HT1080 (cell line): ENCODE measurements at regions not wholly inside any gene's neighbourhood (a gene's known extent, or its start where the extent isn't known, plus 50 kb on each side); places are given as distances from the start of the nearest gene placed in this dataset.
"Not testable (repeated sequence)": the region's sequence is repeated elsewhere in the genome, so short reads cannot be mapped to it uniquely, and the experiment has no call there.

Experiments
- DNase-seq: peaks from one replicate; pipeline ENCODE4 v3.0.0-alpha.2; 2015; ENCODE audit warnings: low read depth

DNA sequence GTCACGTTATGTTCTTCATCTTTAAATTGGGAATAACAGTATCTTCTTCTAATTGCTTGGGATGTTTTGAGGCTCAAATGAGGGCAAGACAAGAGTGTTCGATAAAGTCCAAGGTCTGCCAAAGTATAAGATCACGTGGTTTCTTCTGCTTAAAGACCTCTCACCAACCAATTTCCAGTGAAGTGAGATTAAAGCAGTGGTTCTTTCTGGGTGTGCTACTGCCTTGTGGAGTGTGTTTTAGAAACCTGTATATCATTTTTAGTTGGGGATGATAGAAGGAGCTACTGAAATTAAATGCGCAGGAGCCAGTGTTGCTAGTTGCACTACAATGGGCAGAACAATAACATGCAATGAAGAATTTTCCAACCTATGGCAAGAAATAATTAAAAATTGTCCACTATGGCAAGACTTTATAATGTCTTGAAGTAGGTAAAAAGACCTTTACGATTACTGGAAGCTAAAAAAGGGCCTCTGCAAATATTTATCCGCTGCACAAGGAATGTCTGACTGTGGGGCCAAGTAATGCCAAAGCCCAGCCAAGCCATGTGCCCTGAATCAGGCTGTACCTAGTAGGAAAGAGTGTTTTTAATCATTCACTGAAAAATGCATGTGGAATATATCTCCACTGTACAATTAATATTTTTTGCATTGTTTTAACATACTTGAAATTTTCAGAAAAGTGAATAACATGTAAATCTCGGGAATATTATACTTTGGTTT is 244.5 kb upstream of the REG3G start:
- DNase-seq: no peak

DNA sequence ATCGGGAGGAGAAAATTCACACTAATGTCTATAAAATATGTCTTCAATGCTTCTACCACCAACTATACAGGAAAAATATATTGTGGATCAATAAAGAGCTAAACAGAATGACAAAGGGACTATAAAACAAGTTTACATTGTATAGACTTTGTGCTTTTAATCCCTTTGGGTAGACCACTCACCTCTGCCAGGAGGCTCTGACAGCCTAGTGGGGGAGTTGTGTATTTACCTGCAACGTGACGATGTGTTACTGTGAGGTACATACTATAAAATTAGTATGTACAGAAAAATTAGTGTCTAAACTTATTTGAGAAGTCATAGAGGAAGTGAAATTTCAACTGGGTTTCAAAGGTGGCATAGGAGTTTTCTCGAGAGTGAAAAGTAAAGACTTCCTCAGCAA is 243.3 kb upstream of the REG3G start:
- DNase-seq: no peak

DNA sequence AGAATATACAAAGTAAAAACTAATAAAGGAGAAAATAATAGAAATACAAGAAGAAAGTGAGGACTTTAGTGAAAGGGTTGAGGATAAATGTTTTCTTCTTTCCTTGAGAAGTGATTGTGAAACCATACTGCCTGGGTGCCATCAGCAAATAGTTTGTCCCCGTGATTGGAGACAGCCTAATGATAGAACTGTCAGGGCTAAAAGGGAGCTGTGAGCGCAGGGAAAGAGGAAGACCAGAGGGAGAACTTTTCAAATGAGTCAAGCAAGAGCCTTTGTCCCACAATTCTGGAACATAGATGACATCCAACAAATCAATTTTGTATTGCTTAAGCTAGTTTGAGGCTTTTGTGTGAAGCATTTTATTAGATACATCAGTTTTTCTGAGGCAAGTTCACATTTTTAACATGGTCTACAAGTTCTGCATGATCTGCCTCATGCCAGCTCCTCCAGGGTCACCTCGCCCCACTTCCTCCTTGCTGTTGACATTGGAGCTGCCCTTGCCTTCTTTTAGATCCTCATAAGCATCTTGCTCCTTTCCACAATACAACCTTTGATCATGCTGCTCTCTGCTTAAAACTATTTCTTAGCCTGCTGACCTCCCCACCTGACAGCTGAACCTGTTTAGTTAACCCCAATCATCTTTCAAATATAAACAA is 213.4 kb upstream of the REG3G start:
- DNase-seq: no peak

DNA sequence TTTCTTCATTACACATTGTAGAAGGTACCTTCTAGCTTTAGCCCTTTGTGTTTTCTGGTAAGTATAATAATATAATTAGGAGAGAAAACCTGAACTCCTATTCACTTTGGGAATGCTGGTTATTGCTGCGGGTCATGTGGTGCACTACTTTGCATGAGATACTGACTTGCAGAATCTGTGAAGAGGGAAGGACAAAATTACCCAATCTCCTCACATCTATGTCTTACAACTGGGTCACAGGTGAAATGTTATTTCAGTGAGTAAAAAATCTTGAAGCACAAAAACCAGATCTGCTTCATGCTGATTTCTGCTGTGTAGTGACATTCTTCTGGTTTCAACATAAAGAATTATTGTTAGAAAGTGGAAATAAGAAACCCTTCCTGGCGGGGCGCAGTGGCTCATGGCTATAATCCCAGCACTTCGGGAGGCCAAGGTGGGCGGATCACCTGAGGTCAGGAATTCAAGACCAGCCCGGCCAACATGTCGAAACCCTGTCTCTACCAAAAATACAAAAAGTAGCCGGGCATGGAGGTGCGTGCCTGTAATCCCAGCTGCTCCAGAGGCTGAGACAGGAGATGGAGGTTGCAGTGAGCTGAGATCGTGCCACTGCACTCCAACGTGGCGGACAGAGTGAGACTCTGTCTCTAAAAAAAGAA is 211.0 kb upstream of the REG3G start:
- DNase-seq: no peak

DNA sequence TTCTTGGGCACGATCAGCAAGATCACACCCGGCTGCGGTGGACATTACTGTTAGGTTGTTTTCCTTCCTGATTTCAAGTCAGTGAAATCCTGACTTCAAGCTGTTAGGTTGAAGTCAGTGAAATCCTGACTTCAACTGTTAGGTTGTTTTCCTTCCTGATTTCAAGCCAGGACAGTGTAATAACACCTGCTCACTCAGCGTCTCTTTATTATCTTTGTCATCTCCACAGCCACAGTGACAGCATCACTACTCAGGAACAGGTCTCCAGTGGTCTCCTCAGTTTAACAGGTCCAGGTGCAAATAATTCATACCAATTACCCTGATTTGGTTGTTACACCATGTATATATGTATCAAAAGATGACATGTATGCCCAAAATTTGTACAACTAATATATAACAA is 208.1 kb upstream of the REG3G start:
- no peak for DNase-seq

DNA sequence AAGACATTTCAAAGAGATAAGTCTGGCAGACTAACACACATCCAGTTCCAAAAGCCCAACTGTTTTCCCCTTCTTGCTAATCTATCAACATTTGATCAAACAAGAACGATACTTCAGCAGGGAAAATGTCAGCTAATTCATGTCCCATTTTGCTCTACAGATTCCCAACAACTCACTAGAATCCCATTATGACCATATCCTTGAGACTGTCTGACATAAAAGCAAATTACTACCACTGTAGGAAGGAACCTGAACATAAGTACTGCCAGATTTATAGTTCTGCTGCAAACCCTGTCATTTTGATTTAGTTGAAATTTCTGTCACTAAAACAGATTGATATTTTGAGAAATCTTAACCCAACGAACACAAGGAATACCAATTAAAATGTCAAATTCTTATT is 193.0 kb upstream of the REG3G start:
- no peak for DNase-seq

DNA sequence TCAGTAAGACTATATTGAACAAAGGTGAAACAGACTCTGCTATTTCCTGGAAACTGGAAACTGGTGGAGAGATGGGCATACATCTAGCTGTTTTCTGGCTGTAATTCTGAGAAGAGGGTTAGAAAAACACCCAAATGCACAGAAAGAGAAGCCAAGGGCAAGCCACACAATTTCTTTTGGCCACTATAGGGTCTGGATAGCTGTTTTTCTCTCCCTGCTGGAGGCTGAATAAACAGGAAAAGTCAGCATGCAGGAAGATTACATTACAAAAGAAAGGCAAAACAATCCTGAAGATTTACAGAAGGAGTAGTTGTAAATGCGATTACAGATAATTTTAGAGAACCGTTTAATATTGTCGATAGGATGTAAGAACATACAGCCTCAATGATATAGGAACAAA is 186.2 kb upstream of the REG3G start:
- DNase-seq: no peak

DNA sequence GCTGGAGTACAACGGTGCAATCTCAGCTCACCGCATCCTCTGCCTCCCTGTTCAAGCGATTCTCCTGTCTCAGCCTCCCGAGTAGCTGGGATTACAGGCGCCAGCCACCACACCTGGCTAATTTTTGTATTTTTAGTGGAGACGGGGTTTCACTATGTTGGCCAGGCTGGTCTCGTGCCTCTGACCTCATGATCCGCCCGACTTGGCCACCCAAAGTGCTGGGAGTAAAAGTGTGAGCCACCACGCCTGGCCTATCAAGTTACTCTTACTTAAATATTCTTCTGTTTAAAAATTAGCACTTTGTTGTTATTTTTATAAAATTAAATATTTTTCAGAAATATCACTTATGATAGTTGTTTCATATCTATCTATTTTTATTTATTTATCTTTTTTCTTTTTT is 185.2 kb upstream of the REG3G start:
- not testable (repeated sequence) for DNase-seq

DNA sequence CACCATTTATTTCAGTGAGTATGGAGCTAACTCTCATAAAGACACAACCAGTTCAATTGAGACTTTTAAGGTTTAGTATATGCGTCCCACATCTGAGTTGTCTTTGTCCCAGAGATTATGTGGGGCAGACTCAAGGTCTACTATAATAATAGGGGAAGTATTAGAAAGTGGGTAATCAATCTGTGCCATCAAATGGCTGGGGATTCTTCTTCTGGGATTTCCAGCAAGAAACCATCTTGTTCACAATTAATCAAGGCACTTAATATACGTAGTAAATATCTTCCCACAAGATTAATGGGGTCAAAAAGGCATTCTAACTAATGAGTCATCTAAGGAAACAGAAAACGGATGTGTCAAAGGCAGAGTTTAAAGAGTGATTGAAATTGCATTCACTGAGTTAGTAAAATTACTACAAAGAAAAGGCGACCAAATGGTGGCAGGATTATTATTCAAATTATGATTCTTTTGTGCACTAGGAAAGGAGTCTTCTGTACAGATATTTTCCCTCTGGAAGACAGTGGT is 179.8 kb upstream of the REG3G start:
- no peak for DNase-seq

DNA sequence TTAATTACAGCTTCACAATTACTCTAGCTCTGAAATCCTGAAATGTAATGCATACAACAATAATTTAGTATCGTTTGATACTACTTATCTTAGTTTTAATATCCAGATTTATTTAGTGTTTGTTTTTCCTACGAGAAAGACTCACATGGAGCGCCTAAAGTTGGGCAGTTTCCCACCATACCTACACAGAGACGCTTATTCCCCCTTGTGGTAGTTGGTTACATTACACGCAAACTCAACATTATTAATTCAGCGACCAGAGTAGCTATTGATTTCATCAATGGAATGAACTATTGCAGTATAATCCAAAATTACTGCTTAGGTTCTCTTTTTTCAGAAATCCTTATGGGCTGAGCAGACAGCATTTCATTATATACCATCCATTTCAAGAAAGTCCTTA is 164.0 kb upstream of the REG3G start:
- DNase-seq: peak; percentile 10

DNA sequence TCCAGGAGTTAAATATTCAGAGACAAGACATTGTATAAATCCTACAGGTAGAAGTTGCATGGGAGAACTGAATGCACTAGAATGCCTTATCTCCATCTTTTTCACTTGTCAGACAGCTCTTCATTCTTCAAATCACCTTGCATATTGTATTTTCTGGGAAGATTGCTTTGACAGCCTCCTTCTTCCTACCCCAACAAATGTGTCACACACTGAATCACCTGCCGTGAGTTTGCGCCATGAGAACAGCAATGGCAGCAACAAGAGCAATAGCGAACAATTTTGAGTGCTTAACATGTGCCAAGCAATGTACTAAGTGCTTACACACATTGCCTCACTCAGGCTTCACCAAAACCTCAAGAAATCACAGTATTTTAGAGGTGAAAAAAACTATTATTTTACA is 161.3 kb upstream of the REG3G start:
- no peak for DNase-seq

DNA sequence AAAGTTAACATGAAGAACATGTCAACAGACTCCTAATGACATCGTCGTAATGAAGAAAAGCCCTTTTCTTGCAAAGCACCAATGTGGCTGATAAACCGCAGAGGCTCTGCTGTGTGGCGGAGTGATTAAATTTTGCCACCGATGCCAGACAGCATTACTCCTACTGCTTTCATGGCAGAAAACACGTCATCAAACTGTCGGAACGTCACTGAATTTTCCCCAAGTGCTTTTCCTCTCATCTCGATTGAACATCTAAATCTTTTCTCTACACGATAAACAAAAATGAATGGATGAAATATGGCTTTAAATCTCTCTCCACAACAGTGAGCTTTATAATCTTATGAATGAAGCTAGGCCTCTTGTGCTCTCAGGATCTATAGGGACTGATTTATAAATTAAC is 159.8 kb upstream of the REG3G start:
- DNase-seq: no peak

DNA sequence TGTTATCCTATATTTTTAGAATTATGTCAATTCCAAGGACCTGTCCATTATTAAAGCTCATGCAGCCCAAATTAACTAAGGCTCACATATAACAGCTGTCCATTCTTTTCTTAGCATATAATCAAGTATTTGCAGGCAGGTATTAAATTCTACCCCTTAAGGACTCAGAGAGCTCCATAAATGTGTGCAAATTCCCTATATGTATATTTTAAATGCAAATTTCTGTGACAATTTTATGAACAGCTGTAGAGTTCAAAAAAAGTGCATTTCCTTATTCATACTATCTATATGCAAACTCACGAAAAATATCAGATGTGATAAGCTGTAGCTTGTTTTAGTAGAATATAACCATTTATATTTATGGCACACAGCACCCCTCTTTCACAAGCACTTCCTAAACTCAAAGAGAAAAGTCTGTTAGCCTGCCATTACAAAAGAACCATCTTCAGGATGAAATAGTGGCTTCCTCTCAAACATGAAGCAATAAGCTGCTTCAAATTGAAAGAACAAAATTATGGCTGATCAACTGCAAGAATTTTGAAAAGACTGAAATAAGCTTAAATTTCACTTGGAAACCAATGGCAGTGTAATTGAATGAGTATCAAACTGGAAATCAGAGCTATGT is 155.0 kb upstream of the REG3G start:
- DNase-seq: no peak

DNA sequence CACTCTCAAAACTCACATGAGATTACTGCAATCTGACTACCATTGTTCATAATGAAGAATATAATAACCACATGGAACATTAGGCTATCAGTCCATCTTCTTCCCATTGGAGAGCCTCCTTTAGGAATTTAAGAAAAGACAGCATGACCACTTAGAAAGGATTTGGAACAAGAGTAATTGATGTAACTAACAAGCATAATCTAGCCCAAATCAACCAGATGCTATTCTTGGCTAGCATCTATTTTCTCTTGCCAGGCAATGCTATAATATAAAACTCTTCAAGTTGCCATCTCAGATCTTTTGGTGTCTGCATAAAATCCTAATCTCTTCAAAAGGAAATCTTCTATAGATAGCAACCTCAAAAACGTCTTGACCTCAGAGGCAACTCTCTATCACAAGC is 152.0 kb upstream of the REG3G start:
- no peak for DNase-seq

DNA sequence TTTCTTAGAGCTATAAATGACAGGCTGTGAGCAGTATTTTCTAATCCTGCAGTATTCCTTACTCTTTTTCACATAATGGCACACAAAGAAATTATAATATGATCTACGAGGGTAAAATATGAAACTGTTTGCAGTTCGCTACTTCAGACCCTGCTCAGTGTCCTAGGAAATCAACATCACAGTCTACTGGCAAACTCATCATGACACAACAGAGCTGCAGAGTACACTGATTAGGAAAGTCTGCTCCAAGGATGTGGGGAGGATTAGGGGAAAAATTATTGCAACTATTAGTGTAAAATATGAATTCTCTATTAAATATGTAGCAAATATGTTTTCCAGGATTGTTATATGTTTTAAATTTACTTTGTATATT is 149.2 kb upstream of the REG3G start:
- no peak for DNase-seq

DNA sequence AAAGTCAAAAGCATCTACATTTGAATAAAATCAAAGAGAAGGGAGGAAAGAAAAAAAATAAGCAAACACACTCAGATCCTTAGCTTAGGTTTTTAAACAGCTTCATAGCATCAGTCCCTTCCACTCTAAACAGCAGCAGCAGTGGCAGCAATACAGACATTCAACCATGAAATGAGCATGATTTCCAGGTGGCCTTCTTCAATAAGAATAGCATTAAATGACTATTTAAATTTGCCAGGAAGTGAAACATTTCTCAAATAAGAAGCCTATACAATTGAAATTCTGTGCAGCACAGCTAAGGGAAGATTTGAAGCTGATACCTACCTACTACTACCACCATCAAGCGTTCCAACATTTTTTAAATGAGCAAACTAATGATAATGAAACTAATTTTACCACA is 138.1 kb upstream of the REG3G start:
- no peak for DNase-seq

DNA sequence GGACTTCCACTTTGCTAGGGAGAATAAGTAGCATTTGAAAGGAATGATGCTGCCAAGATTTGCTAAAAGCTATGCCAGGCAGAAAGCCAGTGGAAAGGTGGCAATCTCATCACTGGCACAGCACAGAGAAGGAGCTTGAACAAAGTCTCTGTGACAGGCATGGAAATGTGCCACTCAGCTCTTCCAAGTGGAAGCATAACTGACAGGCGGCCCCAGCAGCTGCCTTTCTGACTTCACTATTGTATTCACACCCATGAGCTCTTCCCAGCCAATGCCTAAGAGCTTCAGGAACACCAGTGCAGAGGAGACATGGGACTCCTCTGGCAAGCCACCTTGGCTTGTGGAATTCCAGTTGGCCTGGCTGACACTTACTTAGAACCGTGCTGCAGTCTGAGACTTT is 134.6 kb upstream of the REG3G start:
- no peak for DNase-seq

DNA sequence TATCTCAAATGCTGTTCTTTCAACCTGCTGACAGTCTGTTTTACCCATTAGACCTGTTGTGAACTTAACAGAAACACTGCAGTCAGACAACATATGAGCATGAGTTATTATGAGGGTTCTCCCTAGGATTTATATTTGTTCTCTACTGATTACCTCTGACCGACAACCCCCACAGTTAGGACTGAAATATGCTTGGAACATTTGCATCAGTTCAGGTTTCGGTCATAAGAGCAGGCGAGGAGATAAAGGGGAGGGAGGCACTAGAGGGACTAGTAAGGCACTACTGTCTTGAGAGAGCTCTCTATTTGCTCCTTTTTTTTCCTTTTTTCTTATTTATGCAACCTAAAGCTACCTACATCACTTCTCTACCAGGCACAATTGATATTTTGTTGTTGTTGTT is 133.2 kb upstream of the REG3G start:
- DNase-seq: no peak

DNA sequence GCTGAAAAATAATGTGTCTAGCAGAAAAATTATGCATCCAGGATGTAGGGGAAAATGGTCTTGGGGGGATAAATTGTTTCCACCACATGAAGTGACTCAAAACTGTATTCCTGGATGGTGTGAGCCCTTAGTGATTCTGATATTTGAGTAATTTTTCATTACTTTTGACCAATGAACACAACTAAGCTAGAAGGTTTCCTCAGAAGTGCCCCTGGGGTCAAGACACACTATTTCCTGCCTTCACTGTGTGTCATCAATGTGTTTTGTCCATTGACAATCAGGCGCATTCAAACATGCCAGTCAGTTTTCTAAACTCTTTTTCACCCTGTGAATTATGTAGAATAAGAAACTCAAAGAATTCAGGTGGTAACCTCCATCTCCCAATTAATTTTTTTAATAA is 130.5 kb upstream of the REG3G start:
- no peak for DNase-seq

DNA sequence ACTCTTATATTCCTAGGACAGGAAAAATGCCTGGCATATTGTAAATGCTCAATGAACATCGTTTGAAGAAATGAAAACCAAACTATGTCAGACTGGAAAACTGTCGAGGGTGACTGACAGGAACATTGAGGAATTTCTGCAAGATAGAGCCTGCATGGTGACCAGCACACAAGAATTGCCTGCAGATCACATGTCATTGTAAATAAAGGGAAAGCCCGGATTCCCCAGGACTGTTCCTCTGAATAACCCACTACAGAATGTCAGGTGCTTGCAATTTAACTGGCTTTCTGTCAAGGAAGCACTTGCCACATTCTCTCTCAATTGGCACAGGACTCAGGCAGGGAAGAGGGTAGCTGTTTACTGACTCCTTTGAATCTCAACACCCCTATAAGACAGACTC is 129.0 kb upstream of the REG3G start:
- DNase-seq: no peak

DNA sequence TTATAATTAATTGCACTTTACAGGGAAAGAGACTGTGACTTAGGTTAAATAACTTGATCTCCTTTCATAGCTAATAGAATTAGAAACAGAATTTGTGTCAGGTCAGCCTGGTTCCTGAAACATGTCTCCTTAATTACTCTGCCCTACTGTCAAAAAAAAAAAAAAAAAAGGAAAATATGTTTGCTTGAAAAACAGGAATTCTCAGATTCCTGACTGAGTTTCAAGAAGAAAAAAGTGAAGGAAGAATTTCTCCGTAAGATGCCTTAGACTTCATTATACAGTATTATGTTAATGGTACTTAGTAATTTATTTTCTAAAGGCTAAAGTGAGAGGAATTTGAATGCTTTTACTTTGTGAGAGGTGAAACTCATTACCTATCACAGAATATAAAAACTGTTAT is 118.4 kb upstream of the REG3G start:
- DNase-seq: no peak

DNA sequence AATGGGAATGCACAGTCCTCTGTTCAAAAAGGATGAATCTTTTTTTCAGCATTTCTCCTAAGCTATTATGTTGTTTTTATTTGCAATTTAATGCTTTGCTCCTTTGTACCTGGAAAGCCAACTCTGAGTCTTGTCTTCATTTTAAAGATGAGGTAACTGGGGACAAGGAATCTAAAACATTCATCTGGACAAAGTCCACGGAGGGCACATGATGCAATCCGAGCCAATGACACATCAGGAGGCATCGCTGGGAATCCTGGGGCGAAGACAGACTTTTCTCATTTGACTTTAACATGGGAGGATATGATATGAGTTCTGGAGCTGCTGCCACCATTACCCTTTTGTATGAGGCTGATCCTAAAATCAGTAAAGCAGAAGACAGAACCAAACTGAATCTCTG is 116.5 kb upstream of the REG3G start:
- DNase-seq: peak; percentile 5
